H1 (cell line): ENCODE measurements at regions not wholly inside any gene's neighbourhood (a gene's known extent, or its start where the extent isn't known, plus 50 kb on each side); places are given as distances from the start of the nearest gene placed in this dataset.

Source experiments
- CTCF ChIA-PET: fragments of 300-600 bp; sonication (Branson Sonifier 250); formaldehyde crosslinking; loops from one replicate; lab custom pipeline; 2021; ENCODE audit not compliant: partially characterized antibody; lab: Charles Lee
- POLR2A ChIA-PET: fragments of 300-600 bp; sonication (Branson Sonifier 250); formaldehyde crosslinking; loops from one replicate; lab custom pipeline; 2021; ENCODE audit warnings: inconsistent platforms; ENCODE audit not compliant: partially characterized antibody; lab: Charles Lee
- DNase-seq, 2 experiments: peaks; one replicate each; pipeline versions ENCODE4 v3.0.0 to v3.0.0-alpha.2; 2010 to 2022; ENCODE audit warnings: low spot score in 2 of 2, low read depth in 1 of 2, mixed read lengths in 1 of 2
- FAIRE-seq: peaks from 2 replicates; lab custom pipeline; 2011; peaks lifted over from hg19 to GRCh38; lab: Jason Lieb, UNC
- H2AFZ ChIP-seq: 2 replicates; pipeline ENCODE4 v1.8.1; 2012; ENCODE audit warnings: low read length, inconsistent platforms
- H2AK5ac ChIP-seq: 2 replicates; pipeline ENCODE4 v1.6.1; 2013; ENCODE audit warnings: low read depth, low read length
- H2BK120ac ChIP-seq: replicated peaks from 2 replicates; pipeline ENCODE3; 2013; ENCODE audit warnings: low read depth, low read length, inconsistent platforms
- H2BK12ac ChIP-seq: 2 replicates; pipeline ENCODE4 v1.6.1; 2013; ENCODE audit warnings: low read depth, low read length
- H2BK15ac ChIP-seq: 2 replicates; pipeline ENCODE4 v1.6.1; 2013; ENCODE audit warnings: low read length
- H2BK20ac ChIP-seq: 2 replicates; pipeline ENCODE4 v1.6.1; 2013; ENCODE audit warnings: low read length
- H2BK5ac ChIP-seq: 2 replicates; pipeline ENCODE4 v1.6.1; 2013; ENCODE audit warnings: low read depth, low read length
- H3K14ac ChIP-seq: 2 replicates; pipeline ENCODE4 v1.6.1; 2013; ENCODE audit warnings: inconsistent platforms; ENCODE audit not compliant: insufficient read length
- H3K18ac ChIP-seq: 2 replicates; pipeline ENCODE4 v1.6.1; 2013; ENCODE audit warnings: low read length; ENCODE audit errors: extremely low read depth
- H3K23ac ChIP-seq: 2 replicates; pipeline ENCODE4 v1.6.1; 2013; ENCODE audit warnings: inconsistent platforms; ENCODE audit not compliant: insufficient read length
- H3K23me2 ChIP-seq: 2 replicates; pipeline ENCODE4 v1.6.1; 2013; ENCODE audit warnings: low read depth, low read length
- H3K27ac ChIP-seq: 2 replicates; pipeline ENCODE4 v1.6.1; 2011; ENCODE audit warnings: low read depth, low read length, inconsistent platforms
- H3K27me3 ChIP-seq, 4 experiments: replicated peaks in 1 of 4; 1 replicate in 1 of 4; 2 replicates in 3 of 4; pipeline versions ENCODE4 v1.6.1 to v1.8.1; 2011 to 2013; ENCODE audit warnings: low read length in 3 of 4, mild to moderate bottlenecking in 3 of 4, inconsistent platforms in 2 of 4, mixed read lengths in 2 of 4, moderate library complexity in 1 of 4; ENCODE audit not compliant: control insufficient read depth in 3 of 4, insufficient read depth in 3 of 4; ENCODE audit errors: extremely low read depth in 1 of 4
- H3K36me3 ChIP-seq, 4 experiments: 2 replicates each; pipeline versions ENCODE4 v1.6.1 to v1.8.1; 2011 to 2013; ENCODE audit warnings: mild to moderate bottlenecking in 4 of 4, low read length in 3 of 4, moderate library complexity in 2 of 4, control low read depth in 1 of 4, inconsistent platforms in 1 of 4; ENCODE audit not compliant: insufficient read depth in 4 of 4, control insufficient read depth in 2 of 4
- H3K4ac ChIP-seq: replicated peaks from 2 replicates; pipeline ENCODE3; 2013; ENCODE audit warnings: low read length, low read depth, mixed read lengths, inconsistent platforms; ENCODE audit not compliant: insufficient read length
- H3K4me1 ChIP-seq, 4 experiments: replicated peaks in 1 of 4; 1 replicate in 1 of 4; 2 replicates in 3 of 4; pipeline versions ENCODE4 v1.6.1 to v1.8.1; 2011 to 2013; ENCODE audit warnings: low read length in 3 of 4, inconsistent platforms in 2 of 4, mixed read lengths in 1 of 4; ENCODE audit not compliant: insufficient read depth in 4 of 4, control insufficient read depth in 3 of 4
- H3K4me2 ChIP-seq, 2 experiments: 2 replicates each; pipeline versions ENCODE4 v1.6.1 to v1.8.1; 2011 to 2013; ENCODE audit warnings: low read depth in 2 of 2, low read length in 2 of 2, control low read depth in 1 of 2, inconsistent platforms in 1 of 2, mild to moderate bottlenecking in 1 of 2; ENCODE audit not compliant: insufficient read depth in 1 of 2
- H3K4me3 ChIP-seq, 4 experiments: fragments of 200-600, 300-600 bp in 1 of 4; sonication (generic), shearing (Covaris generic), sonication (Bioruptor Twin) in 1 of 4; 2 replicates each; pipeline versions ENCODE4 v1.5.1 to v1.8.1; 2011 to 2016; ENCODE audit warnings: low read length in 4 of 4, low read depth in 3 of 4, control low read depth in 2 of 4, inconsistent platforms in 2 of 4, mild to moderate bottlenecking in 2 of 4, mixed read lengths in 1 of 4, moderate library complexity in 1 of 4; ENCODE audit not compliant: insufficient read depth in 2 of 4; ENCODE audit errors: extremely low read depth in 1 of 4
- H3K56ac ChIP-seq: replicated peaks from 2 replicates; pipeline ENCODE3; 2013; ENCODE audit warnings: low read depth, mild to moderate bottlenecking, mixed read lengths, low read length, inconsistent platforms; ENCODE audit not compliant: insufficient read length
- H3K79me1 ChIP-seq: 2 replicates; pipeline ENCODE4 v1.6.1; 2013; ENCODE audit warnings: low read depth, low read length, control low read depth
- H3K79me2 ChIP-seq, 2 experiments: 2 replicates each; pipeline versions ENCODE4 v1.6.1 to v1.8.1; 2012 to 2013; ENCODE audit warnings: low read length in 2 of 2, mild to moderate bottlenecking in 2 of 2, inconsistent platforms in 1 of 2; ENCODE audit not compliant: insufficient read depth in 2 of 2, control insufficient read depth in 1 of 2
- H3K9ac ChIP-seq, 4 experiments: replicated peaks in 1 of 4; 1 replicate in 1 of 4; 2 replicates in 3 of 4; pipeline versions ENCODE4 v1.6.1 to v1.8.1; 2011 to 2013; ENCODE audit warnings: low read depth in 3 of 4, low read length in 3 of 4, control low read depth in 2 of 4, mild to moderate bottlenecking in 2 of 4, moderate library complexity in 2 of 4, inconsistent platforms in 1 of 4; ENCODE audit errors: extremely low read depth in 1 of 4
- H3K9me3 ChIP-seq, 2 experiments: 2 replicates each; pipeline versions ENCODE4 v1.6.1 to v1.8.1; 2012 to 2013; ENCODE audit warnings: mild to moderate bottlenecking in 2 of 2, moderate library complexity in 2 of 2, control low read depth in 1 of 2, inconsistent platforms in 1 of 2, low read depth in 1 of 2, low read length in 1 of 2, mixed read lengths in 1 of 2; ENCODE audit not compliant: insufficient read depth in 2 of 2
- H4K20me1 ChIP-seq, 2 experiments: replicated peaks in 1 of 2; 2 replicates each; pipeline versions ENCODE3 to v1.8.1; 2011 to 2013; ENCODE audit warnings: inconsistent platforms in 2 of 2, low read length in 2 of 2, mild to moderate bottlenecking in 1 of 2; ENCODE audit not compliant: insufficient read depth in 2 of 2, control insufficient read depth in 1 of 2
- H4K5ac ChIP-seq: 2 replicates; pipeline ENCODE4 v1.6.1; 2013; ENCODE audit warnings: low read length, low read depth, mixed read lengths, inconsistent platforms; ENCODE audit not compliant: insufficient read length
- H4K8ac ChIP-seq: 2 replicates; pipeline ENCODE4 v1.8.0; 2013; ENCODE audit warnings: mild to moderate bottlenecking, moderate library complexity, low read length, inconsistent platforms; ENCODE audit not compliant: insufficient read depth; ENCODE audit errors: extremely low read depth
- H4K91ac ChIP-seq: replicated peaks from 2 replicates; pipeline ENCODE3; 2013; ENCODE audit warnings: low read length, mixed read lengths, inconsistent platforms; ENCODE audit not compliant: insufficient read length
- ASH2L ChIP-seq: fragments of 200-600, 300-600 bp; sonication (generic); IDR thresholded peaks from one replicate; pipeline ENCODE4 v1.7.1; 2017; ENCODE audit warnings: low read length
- CBX8 ChIP-seq: fragments of 300-800, 300-1000 bp; sonication (generic); IDR thresholded peaks from 2 replicates; pipeline ENCODE4 v1.7.1; 2016; ENCODE audit warnings: low read depth, low read length, borderline replicate concordance
- CEBPB ChIP-seq: IDR thresholded peaks from 2 replicates; pipeline ENCODE4 v1.6.1; 2012; ENCODE audit warnings: low read depth, low read length
- HDAC2 ChIP-seq, 2 experiments: fragments of 300-600 bp in 1 of 2; sonication (generic) in 1 of 2; IDR thresholded peaks; 2 replicates each; pipeline ENCODE4 v1.6.1; 2011 to 2012; ENCODE audit warnings: low read depth in 2 of 2, low read length in 2 of 2, mild to moderate bottlenecking in 2 of 2, moderate library complexity in 2 of 2, borderline replicate concordance in 1 of 2, inconsistent platforms in 1 of 2
- HDAC6 ChIP-seq: IDR thresholded peaks from one replicate; pipeline ENCODE4 v1.7.1; 2012; ENCODE audit warnings: low read depth, mild to moderate bottlenecking, inconsistent platforms, low read length, moderate library complexity
- KDM1A ChIP-seq: fragments of 200-600, 300-600 bp; sonication (generic); IDR thresholded peaks from 2 replicates; pipeline ENCODE4 v1.7.1; 2016; ENCODE audit warnings: mild to moderate bottlenecking, low read length, borderline replicate concordance
- KDM5A ChIP-seq: fragments of 200-600 bp; IDR thresholded peaks from 2 replicates; pipeline ENCODE4 v1.7.1; 2012; ENCODE audit warnings: mild to moderate bottlenecking, low read length, inconsistent platforms, mixed read lengths
- NANOG ChIP-seq: IDR thresholded peaks from 2 replicates; pipeline ENCODE4 v1.6.1; 2011; ENCODE audit warnings: low read length, low read depth, mild to moderate bottlenecking, inconsistent platforms; ENCODE audit not compliant: insufficient read depth, poor library complexity, severe bottlenecking
- RAD21 ChIP-seq, 2 experiments: IDR thresholded peaks in 1 of 2; conservative IDR thresholded peaks in 1 of 2; 2 replicates each; pipeline ENCODE4 v1.6.1; 2011; ENCODE audit warnings: low read depth in 2 of 2, low read length in 2 of 2, improper control_type of control experiment in 1 of 2, inconsistent platforms in 1 of 2, mild to moderate bottlenecking in 1 of 2, moderate library complexity in 1 of 2
- RNF2 ChIP-seq: fragments of 200-900, 300-1000 bp; sonication (generic); IDR thresholded peaks from 2 replicates; pipeline ENCODE4 v1.7.1; 2016; ENCODE audit warnings: borderline replicate concordance, low read depth, mild to moderate bottlenecking, antibody characterized with exemption, low read length; ENCODE audit not compliant: poor library complexity, severe bottlenecking; ENCODE audit errors: missing control alignments
- SIRT6 ChIP-seq: IDR thresholded peaks from one replicate; pipeline ENCODE4 v1.7.1; 2012; ENCODE audit warnings: low read length, inconsistent platforms
- SP4 ChIP-seq: IDR thresholded peaks from 2 replicates; pipeline ENCODE4 v1.6.1; 2012; ENCODE audit warnings: low read length, inconsistent platforms
- SUZ12 ChIP-seq: fragments of 200-600 bp; sonication (generic); IDR thresholded peaks from 2 replicates; pipeline ENCODE4 v1.6.1; 2012; ENCODE audit warnings: mild to moderate bottlenecking, inconsistent platforms, low read length, moderate library complexity, mixed read lengths
- ZNF274 ChIP-seq: IDR thresholded peaks from 2 replicates; pipeline ENCODE4 v1.7.0; 2012; ENCODE audit warnings: low read length, borderline replicate concordance; ENCODE audit errors: extremely low read depth
- WGBS, 2 experiments: shearing (Covaris generic) in 1 of 2; methylation state at CpG; one replicate each; pipeline versions ENCODE4 v1.1.6 to v1.1.7; 2013 to 2015; ENCODE audit warnings: low lambda C conversion rate in 2 of 2, mixed read lengths in 2 of 2, inconsistent platforms in 1 of 2, low coverage in 1 of 2, missing lambda C conversion rate in 1 of 2; ENCODE audit not compliant: insufficient replicate concordance in 2 of 2, insufficient coverage in 1 of 2, insufficient read length in 1 of 2; ENCODE audit errors: extremely low coverage in 1 of 2, missing lambda C conversion rate in 1 of 2; 5-methylcytosine and 5-hydroxymethylcytosine counted together

GRCh38 chr4:180706766-180707165 lies 1536.4 kb upstream of the TENM3 start:
- Histone ChIP-seq H3K27ac (no peak overlapping the region), H3K4me3 (no peak overlapping the region), H4K20me1 (no peaks in the 10 kb centered on the region), H3K9me3 (peaks cover 3% of the 10 kb centered on the region in 2 experiments; a peak in 1 of 4 replicates), H2BK20ac (no peak overlapping the region), H4K91ac (no peak overlapping the region), H2BK12ac (no peak overlapping the region), H4K8ac (no peak overlapping the region), H2AFZ (no peak overlapping the region), H2BK120ac (no peak overlapping the region), H3K36me3 (no peaks in the 10 kb centered on the region; a peak in 1 of 8 replicates), H3K56ac (no peak overlapping the region), H3K9ac (no peak overlapping the region), H3K23me2 (no peaks in the 10 kb centered on the region), H2AK5ac (no peak overlapping the region), H2BK15ac (no peak overlapping the region), H3K79me2 (no peaks in the 10 kb centered on the region), H3K27me3 (peaks cover 0 to 1% (median 0%) of the 10 kb centered on the region in 4 experiments; a peak in 1 of 7 replicates), H3K4ac (no peak overlapping the region), H4K5ac (no peak overlapping the region), H3K18ac (no peak overlapping the region), H3K4me1 (no peaks in the 10 kb centered on the region), H3K79me1 (no peaks in the 10 kb centered on the region), H3K14ac (no peak overlapping the region), H2BK5ac (no peak overlapping the region), H3K4me2 (no peak overlapping the region), H3K23ac (no peak overlapping the region)
- CTCF ChIA-PET, result interaction anchor here (0.7 kb wide), 1 partner anchor 267 kb away, joined by 4 read pairs; no protein-coding TSS in a partner anchor
- POLR2A ChIA-PET, result no interaction called here
- no peak for FAIRE-seq
- WGBS, 2 experiments, result 97% methylated on average over 2 of the region's 2 CpGs; no CpG with 5 or more reads in 1 of the 2 experiments
- DNase-seq, result no peak
- TF ChIP-seq SUZ12 (no peak), ASH2L (no peak), RAD21 (IDR thresholded peaks at IDR 0.05 in 1 of 2, conservative IDR thresholded peaks at IDR 0.05 in 1 of 2; ENCODE audit: low read depth in 2 of 2, low read length in 2 of 2) (no peak), SIRT6 (no peak), HDAC2 (IDR thresholded peaks at IDR 0.05; ENCODE audit: borderline replicate concordance in 1 of 2, low read depth in 2 of 2, low read length in 2 of 2) (no peak), ZNF274 (no peak), HDAC6 (no peak), NANOG (no peak), SP4 (no peak), KDM5A (no peak), CEBPB (no peak), CBX8 (no peak), KDM1A (no peak), RNF2 (no peak)
